ENCODE measurements at regions not wholly inside any gene's neighbourhood (a gene's known extent, or its start where the extent isn't known, plus 50 kb on each side); places are given as distances from the start of the nearest gene placed in this dataset.

- DNase-seq (ENCODE audit: low read depth): no peak
Measured at GRCh38 chr4:32226733-32227132, 1506.6 kb downstream of the PCDH7 start.

GRCh38 chr4:32243926-32244325, 1523.8 kb downstream of the PCDH7 start:
- DNase-seq (ENCODE audit: low read depth): no peak

GRCh38 chr4:32249040-32249439, 1528.9 kb downstream of the PCDH7 start:
- DNase-seq (ENCODE audit: low read depth): peak; percentile 17

GRCh38 chr4:32251126-32251525, 1531.0 kb downstream of the PCDH7 start:
- no peak for DNase-seq (ENCODE audit: low read depth)

DNA sequence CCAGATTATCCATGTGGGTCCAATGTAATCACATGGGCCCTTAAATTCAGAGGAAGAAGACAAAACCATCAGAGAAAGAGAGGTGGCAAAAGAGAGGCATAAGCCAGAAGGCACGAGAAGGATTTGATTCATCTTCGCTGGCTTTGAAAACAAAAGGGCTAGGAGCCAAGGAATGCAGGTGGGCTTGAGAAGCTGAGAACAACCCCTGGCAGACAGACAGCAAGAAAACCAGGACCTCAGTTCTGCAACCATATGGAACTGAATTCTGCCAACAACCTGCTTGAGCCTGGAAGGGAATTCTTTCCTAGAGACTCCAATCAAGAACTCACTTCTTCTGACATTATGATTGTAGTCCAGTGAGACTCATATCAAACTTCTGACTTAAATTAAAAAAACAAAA, 1531.8 kb downstream of the PCDH7 start:
- no peak for DNase-seq (ENCODE audit: low read depth)

DNA sequence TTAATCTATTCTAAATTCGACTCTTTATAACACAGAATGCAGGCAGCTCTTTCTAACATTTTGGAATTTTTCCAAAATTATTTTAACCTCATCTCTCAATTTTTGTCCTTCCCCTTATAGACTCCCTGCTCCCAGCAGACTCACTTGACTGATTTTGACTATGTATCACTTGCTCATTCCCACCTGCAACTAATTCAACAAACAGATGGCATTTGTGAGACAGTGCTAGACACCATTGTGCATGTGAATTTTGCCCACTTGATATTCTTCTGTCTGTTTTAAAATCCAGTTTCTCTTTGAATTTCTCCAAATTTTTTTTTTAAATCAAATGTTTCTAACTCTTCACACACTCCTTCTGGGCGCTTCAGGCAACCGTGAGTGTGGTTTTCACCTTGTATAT, 1534.0 kb downstream of the PCDH7 start:
- no peak for DNase-seq (ENCODE audit: low read depth)

- DNase-seq (ENCODE audit: low read depth): no peak
Measured at GRCh38 chr4:32258986-32259385, 1538.8 kb downstream of the PCDH7 start.

DNA sequence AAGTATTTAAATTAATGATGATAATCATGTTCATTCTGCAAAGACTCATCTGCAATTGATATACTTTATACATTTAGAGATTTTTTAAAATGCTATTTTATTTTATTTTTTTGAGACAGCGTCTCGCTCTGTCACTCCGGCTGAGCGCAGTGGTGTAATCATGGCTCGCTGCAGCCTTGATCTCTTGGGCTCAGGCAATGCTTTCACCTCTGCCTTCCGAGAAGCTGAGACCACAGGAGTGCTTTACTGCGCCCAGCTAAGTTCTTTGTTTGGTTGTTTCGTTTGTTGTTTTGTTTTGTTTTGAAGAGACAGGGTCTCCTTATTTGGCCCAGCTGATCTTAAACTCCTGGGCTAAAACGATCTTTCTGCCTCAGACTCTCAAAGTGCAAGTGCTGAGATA, 1541.0 kb downstream of the PCDH7 start:
- no peak for DNase-seq (ENCODE audit: low read depth)

GRCh38 chr4:32268863-32269262, 1548.7 kb downstream of the PCDH7 start:
- DNase-seq (ENCODE audit: low read depth): peak; percentile 15

GRCh38 chr4:32290102-32290501, 1569.9 kb downstream of the PCDH7 start:
- DNase-seq (ENCODE audit: low read depth): no peak

GRCh38 chr4:32318926-32319325, 1598.8 kb downstream of the PCDH7 start:
- no peak for DNase-seq (ENCODE audit: low read depth)

- no peak for DNase-seq (ENCODE audit: low read depth)
Measured at GRCh38 chr4:32321421-32321820, 1601.3 kb downstream of the PCDH7 start.

DNA sequence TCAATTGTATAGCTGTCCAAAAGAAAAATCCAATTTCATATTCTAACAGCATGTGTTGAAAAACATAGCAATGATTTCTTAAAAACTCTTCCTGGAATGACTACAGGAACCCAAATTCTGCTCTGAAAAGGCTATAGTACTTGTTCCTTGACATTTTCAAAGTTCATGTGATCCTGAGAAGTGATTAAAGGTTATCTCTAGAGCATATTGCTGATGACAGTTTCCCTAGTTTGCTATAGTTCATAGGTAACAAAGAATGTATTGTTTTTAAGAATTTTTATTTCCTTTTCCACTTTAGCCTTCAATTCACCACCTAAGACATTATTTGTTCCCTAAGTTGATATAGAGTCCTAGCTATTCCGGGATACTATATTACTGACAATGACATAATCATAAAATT, 1614.6 kb downstream of the PCDH7 start:
- DNase-seq (ENCODE audit: low read depth): no peak

DNA sequence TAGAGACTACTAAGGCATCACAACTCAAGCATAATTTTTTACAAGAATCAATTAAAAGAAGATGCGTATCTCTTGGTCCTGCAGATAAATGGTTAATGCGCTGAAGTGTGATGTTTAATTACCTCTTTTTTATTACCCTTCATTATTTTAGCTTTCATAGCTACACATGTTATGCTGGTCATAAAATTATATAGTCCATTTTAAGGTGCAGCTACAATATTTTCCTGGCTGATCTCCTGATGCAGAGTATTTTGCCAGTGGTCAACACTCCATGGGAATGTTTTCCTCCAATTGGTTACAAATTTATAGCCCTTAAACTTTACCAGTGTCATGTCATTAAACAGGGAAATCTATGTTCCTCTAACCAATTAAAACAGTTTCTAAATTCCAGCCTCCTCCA, 1617.2 kb downstream of the PCDH7 start:
- DNase-seq (ENCODE audit: low read depth): no peak

- DNase-seq (ENCODE audit: low read depth): no peak
Measured at GRCh38 chr4:32340591-32340990, 1620.4 kb downstream of the PCDH7 start.

DNA sequence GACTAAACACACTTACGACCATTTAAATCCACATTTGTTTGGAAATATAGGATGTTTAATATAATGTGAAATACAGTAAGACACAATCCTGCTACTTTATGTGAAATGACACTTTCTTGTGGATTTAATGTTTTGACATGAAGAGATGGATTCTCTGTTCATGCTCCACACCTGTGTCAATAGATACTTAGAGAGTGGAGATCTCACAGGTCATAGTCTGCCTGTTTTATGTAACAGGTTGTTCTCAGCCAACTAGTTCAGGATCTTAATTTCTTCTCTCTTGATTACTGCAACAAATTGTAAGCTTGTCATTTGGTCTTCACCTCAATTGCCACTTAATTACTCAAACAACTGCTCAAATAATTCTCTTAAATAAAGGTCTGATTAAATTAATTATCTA, 1621.2 kb downstream of the PCDH7 start:
- no peak for DNase-seq (ENCODE audit: low read depth)

DNA sequence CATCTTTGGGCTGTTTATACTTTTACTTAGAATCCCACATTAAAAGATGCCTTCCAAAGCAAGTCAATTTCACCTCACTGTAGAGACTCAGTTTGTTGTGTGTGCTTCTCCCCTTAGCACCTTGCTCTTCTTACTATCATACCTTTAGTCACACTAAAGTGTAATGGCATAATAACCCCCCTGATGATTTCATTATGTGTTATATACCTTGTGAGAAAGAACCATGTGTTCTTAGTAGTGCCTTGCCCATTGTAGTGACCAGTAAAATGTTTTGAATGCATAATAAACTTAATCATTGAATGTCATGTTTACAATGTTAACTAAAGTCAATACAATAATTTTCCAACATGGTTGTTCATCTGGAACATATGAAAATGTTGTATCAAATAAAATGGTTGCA, 1621.9 kb downstream of the PCDH7 start:
- DNase-seq (ENCODE audit: low read depth): no peak

GRCh38 chr4:32349026-32349425, 1628.9 kb downstream of the PCDH7 start:
- no peak for DNase-seq (ENCODE audit: low read depth)

DNA sequence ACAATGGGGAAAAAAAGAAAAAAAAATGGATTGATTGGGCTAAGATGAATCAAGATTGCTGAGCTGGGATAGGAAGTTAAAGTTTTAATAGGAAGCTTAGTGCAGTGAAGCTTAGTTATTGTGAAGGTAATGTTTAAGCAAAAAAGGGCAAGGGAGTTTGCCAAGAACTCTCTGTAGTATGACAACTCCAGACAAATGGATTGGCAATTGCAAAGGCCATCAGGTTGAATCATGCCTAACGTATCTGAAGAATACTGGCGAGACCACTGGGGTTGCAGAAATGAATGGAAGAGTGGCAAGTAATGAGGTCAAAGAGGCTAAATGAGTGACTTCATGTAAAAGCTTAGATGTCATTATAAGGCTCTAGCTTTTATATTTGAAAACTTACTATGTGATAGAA, 1654.0 kb downstream of the PCDH7 start:
- no peak for DNase-seq (ENCODE audit: low read depth)

- DNase-seq (ENCODE audit: low read depth): no peak
Measured at GRCh38 chr4:32393806-32394205, 1673.6 kb downstream of the PCDH7 start.

DNA sequence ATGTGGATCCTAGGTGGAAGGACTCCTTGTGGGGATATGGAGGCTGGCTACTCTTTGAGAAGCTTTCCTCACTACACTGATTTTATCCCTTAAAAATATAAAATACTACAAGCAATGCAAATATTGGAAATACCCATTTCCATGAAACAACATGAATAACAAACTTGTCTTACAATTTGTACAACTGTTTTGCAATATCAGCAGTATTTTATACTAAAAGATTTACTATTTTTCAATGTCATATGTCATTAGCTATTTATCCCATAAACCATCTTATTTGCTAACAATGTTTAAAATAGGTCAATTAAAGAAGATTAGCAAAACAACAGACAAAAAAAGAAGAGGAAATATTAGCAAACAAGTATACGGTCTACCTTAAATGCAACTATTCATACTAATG, 1674.1 kb downstream of the PCDH7 start:
- no peak for DNase-seq (ENCODE audit: low read depth)

DNA sequence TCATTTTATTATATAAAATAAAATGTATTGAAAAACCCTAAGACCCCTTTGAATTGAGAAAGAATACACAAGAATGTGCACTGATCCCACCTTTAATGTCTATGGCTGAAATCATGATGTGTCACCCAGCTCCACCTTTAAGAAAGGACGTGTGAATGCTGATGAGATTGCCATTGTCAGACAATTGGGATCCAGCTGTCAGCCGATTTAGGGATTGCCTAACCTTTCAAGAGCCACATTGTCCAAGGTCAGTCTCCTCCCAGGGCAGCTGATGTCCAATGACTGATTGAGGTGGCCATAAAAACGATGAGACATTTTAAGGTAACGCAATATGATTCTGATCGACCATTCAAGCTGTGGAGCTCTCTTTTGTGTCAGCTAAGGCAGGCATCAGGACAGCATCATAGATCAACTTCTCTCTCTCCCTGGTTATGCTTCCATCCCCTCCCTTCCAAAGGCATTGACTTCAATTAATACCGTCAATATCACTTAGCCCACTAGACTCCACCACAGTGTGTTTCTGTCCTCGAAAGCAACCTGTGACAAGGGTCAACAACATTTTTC, 1676.4 kb downstream of the PCDH7 start:
- DNase-seq (ENCODE audit: low read depth): no peak

GRCh38 chr4:32400870-32401269, 1680.7 kb downstream of the PCDH7 start:
- DNase-seq (ENCODE audit: low read depth): no peak

GRCh38 chr4:32417113-32417704, 1697.0 kb downstream of the PCDH7 start:
- DNase-seq (ENCODE audit: low read depth): no peak
